HK-2 (cell line): ENCODE measurements at regions not wholly inside any gene's neighbourhood (a gene's known extent, or its start where the extent isn't known, plus 50 kb on each side); places are given as distances from the start of the nearest gene placed in this dataset.
"Not testable (repeated sequence)": the region's sequence is repeated elsewhere in the genome, so short reads cannot be mapped to it uniquely, and the experiment has no call there.

Source experiments
- DNase-seq: peaks from one replicate; pipeline ENCODE4 v3.0.0-alpha.2; 2018; ENCODE audit not compliant: unreplicated experiment

DNA sequence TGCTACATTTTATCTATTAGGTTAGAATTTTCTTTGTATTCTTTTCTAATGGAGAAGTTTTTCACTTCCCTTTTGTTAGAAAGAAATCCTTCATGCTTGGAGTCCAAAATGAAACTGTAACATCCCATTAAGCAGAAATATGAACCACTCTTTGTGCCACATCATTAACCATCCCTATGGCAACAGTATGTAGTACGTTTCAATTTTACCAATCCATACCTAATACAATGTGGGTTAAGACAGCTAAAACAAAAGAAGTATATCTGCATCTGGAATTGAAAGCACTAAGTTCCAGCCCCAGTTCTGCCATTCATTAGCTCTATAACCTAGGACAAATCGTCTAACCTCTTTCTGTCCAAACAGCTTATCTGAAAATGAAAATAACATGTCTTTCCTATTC, 409.2 kb upstream of the SPHKAP start:
- DNase-seq = no peak

DNA sequence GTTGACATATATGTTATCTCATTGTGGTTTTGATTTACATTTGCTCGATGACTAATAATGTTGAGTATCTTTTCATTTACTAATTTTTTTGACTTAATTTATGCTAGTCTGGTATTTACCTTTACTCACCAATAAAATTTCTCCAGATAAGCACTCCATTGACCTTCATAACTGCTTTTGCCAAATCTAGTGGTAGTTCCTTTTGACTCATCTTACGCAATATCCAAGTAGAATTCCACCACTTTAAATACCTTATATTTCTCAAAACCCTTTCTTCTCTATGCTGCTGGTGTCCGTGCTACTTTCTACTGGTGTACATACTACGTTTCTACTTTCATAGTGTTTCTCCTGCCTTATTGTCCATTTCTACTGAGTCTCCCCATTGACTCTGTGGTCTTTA, 407.6 kb upstream of the SPHKAP start:
- no peak for DNase-seq

DNA sequence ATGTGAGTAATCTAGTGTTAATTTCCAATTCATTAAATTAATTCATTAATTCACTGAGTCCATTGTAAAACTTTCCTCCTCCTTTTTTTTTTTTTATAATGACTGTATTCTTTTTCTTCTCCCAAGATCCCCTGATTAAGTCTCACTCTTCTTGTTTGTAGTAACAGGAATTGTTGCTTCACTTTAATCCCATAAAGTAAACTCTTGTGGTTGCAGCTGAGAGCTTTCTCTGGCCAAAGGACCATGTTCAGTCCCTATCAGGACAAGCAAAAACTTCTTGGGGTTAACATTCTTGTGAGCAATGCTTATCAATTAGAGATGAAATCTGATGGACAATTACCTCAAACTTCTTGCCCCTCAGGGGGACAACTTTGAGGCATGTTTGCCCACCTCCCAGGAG, 400.2 kb upstream of the SPHKAP start:
- DNase-seq = no peak

DNA sequence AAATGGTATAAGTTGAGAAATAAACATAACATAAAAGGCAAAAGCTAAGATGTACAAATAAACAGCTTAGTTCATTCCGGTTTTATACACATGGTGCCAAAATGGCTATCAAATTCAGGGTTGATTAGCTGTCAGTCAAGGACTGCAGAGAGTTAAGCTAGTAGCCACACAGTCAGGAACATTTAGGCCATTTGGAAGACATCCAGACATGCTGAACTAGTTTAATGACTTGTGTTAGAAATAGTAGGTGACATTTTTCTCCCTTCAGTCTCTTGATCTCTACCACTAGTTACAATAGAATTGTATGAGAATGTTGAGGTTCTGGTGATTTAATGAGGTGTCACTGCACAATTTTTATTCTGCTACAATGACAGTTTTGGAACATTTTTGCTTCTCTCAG, 394.4 kb upstream of the SPHKAP start:
- no peak for DNase-seq

DNA sequence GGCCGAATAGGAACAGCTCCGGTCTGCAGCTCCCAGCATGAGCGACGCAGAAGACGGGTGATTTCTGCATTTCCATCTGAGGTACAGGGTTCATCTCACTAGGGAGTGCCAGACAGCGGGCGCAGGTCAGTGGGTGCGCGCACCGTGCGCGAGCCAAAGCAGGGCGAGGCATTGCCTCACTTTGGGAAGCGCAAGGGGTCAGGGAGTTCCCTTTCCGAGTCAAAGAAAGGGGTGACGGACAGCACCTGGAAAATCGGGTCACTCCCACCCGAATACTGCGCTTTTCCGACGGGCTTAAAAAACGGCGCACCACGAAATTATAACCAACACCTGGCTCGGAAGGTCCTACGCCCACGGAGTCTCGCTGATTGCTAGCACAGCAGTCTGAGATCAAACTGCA, 386.8 kb upstream of the SPHKAP start:
- DNase-seq = not testable (repeated sequence)

DNA sequence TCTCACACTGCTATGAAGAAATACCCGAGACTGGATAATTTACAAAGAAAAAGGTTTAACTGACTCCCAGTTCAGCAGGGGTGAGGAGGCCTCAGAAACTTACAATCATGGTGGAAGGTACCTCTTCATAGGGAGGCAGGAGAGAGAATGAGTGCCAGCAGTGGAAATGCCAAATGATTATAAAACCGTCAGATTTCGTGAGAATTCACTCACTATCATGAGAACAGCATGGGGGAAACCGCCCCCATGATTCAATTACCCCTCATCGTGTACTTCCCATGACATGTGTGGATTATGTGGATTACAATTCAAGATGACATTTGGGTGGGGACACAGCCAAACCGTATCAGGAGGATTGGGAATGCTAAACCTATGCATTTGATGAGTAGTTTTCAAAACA, 380.3 kb upstream of the SPHKAP start:
- DNase-seq = no peak

DNA sequence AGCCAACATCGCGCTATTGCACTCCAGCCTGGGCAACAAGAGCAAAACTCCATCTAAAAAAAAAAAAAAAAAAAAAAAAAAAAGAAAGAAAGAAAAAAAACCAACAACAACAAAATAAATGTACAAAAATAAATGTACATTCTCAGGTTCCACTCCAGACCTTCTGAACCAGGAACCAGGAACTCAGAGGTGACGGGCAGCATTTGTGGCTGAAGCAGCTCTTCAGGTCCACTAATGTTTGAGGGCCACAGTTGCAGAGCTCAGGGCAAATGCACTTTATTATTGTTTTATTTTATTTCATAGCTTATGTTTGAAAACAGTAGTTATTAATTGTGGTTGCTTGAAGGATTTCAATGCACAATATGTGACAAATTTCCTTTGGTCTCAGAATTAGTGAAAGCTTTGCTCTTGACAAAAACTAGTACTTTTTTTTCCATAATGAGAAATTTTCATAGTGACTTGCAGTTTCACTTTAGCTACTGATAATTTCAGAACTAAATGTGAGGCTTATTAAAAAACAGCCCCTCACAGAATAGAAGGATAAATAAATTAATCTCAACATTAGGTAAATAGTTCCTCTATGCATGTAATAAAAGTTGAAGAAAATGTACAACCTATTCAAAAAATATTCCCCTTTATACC, 378.4 kb upstream of the SPHKAP start:
- DNase-seq = no peak

DNA sequence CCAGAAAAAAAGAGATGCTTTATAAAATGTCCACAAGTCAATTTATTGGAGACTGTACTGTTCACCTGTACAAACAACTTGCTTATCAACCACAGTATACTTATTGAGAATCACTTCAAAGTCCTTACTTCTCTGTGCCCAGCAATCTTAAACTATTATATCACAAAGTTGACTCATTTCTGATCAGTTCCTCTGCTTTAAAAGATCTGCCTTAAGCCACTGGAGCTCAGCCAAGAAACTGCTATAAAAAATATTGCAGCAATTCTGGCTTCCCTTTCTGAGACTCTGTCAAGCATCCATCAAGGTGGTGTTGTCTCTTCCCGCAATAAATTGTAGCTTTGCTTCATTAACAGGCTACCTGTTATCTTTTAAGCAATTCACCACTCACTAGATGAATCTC, 375.2 kb upstream of the SPHKAP start:
- DNase-seq = no peak

DNA sequence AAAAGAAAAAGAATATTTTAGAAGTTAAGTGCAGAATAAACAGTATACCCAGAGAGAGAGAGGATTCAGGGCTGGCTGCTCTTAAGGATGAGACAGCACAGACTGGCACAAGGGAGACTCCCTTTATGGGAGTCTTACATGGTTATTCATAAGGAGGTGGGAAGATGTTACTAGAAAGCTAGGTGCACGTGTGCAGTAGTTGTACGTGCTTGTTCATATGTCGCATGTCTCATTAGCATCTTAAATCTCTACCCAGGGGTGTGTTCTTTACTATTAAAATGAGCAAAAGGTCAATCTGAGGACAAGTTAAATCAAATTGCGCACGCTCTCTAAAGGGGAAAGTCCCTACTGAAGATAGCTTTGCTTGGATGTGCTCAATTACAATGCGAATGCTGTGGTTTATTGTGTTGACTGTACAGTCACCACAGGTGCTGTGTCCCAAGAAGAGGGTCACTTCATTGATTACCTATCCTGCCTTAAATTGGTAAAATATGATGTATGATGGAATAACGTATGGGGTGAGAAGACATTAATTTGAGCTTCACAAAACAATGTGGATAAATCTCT, 368.0 kb upstream of the SPHKAP start:
- DNase-seq = no peak

DNA sequence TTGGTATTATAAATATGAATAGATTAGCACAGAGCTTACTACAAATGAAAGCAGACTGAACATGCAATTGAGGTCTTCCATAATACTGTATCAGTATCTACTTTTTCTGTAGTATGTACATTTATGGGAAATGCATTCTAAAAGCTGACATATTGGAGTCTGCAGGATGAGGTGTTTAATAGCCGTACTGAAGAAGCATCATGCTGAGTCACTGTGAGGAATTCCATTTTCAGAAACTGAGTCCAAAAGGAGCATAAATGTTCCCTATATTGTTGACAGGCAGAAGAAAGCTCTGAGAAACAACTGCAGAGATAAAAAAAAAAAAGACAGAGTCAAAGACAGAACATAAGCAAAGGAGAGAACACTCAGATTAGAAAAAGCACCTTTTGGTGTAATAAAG, 366.7 kb upstream of the SPHKAP start:
- no peak for DNase-seq

DNA sequence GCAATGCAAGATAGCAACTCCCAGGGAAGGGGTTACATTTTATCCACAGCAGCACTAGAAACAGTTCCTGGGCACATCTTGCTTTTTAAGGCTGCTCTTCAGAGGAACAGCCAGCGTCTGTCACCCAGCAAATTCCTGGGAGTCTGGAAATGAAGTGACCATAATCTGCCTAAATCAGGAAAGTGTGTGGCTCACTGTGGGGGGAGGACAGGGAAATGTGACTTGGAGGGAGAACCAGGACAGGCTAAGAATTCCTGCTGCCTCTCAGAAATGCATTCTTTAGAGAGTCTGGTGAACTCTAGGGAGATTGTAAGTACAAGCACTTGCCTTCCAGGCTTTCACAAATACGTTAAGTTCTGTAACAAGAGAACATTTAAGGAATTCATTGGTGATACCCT, 364.3 kb upstream of the SPHKAP start:
- no peak for DNase-seq

DNA sequence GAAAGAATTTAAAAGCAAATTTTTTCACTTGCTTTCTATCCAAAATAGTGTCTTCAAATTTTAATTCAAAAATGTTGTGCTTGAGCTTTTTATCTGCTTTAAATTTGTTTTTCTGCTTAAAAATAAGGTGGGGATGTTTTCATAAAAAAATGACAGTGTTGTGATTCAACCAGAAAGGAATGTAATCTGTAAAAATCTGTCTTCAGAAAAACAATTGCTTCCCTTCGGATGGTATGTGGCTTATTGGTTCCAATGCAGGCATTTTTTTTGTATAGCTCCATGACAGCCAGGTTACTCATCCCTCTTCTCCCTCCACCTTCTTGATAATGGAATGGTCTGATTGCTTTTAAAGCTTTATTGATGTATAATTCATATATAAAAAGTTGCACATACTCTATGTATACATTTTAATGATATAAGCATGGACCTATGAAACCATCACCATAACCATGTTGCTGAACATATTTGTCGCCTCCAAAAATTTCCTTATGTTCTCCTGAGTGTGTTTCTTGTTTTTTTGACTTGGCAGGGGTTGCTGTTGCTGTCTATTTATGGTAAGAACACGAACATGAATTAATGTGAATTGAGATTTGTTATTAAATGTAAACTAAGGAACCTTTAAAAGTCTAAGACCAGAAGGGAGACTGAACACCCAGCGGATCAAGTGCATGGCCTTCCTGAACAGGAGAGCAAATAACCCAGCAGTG, 363.7 kb upstream of the SPHKAP start:
- DNase-seq = no peak

DNA sequence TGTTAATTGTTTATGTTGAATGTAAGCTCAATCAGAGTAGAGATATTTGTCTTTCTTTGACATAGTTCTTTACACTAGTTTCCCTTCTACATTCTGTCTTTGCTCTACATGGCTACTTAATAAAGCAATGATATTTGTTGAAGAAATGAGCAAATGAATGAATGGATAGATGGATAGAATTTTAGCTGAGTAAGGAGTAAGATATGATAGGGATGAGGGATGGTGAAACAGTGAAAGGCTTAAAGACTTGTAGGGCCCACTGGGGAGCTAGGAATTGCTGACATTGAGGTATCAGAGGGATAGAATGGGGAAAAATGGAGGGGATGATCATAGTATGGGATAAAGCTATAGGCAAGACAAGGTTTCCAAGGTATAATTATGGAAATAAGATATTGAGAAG, 361.6 kb upstream of the SPHKAP start:
- no peak for DNase-seq

DNA sequence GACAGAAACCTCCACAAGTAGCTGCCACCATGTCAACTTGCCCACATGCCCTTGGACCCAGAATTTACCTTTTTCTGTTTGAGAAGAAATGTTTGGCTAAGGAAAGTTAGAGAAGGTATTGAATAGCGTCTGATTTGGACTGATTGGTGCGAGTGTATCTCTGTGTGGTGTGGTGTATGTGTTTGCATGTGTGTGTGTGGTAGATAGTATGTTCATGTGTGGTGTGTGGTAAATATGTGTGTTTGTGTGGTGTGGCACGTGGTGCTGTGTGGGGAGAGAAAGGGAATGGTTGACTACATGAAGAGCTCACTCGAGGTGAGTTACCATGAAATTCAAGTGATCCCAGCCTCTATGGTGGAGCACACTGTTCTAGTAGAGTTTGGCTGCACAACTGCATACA, 360.8 kb upstream of the SPHKAP start:
- no peak for DNase-seq

DNA sequence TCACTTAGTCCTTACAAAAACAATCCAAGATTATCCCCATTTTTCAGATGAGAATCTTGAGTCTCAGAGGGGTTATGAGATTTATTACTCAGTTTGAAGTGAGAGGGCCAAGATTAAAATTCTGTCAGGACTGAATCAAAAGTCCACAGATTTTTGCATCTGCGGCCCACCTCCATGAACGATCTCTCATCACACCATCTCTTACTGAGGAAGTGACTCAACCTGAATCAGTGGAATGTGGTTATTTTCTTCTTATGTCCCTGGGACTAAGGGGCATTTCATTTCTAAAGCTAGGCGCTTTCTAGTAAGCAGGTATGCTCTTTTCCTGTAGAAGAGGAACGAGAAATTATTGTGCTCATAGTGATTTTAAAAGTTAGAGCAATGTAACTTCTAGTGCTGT, 360.3 kb upstream of the SPHKAP start:
- no peak for DNase-seq

DNA sequence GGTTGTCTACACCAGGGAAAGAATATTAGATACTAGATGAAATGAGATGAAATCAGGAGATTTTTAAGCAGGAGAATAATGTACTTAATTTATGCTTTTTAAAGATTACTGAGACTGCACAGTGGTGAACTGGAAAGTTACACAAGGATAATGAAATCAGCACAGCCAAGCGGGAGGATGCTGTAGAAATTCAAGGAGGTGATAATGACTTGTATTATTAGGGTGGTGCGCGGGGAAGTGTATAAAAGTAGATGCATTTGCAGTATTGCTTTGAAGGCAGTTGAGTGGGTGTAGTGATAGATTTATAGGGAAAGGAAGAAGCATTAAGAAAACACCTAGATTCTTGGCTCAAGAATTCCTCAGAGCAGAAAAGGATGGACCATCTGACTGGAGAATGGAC, 359.5 kb upstream of the SPHKAP start:
- DNase-seq = no peak

DNA sequence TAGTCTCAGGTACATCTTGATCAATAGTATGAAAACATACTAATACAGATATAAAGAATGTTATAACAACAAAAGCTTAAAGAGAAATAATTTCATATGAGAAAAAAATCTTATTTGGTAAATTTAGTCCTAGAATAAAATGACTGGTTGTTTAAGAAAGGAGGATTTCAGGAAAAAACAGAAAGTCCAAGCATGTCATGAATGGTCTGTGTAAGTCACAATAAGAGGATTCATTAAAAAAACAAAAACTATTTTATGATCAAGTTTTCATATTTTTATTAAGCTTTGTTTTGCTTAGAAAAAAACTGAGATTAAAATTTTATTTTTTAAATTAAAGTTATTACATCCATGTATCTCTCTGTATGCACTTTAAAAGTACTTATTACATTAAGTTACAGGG, 353.9 kb upstream of the SPHKAP start:
- DNase-seq = no peak

DNA sequence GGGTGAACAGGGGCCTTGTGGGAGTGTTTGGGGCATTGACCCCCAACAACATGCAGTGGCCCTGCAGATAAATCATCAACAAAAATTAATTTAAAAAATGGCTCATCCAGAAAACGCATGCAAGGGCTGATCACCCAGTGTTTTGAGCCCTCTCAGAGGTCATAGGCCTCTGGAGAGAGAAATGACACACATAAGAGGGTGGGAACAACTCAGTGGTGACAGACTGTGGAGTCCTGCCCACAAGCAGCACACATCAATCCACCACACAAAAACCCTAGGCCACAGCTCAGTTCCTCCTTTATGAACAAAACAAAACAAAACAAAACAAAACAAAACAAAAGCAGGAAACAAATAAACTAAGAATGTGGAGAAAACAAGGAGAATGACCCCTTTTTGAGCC, 351.7 kb upstream of the SPHKAP start:
- DNase-seq = no peak

DNA sequence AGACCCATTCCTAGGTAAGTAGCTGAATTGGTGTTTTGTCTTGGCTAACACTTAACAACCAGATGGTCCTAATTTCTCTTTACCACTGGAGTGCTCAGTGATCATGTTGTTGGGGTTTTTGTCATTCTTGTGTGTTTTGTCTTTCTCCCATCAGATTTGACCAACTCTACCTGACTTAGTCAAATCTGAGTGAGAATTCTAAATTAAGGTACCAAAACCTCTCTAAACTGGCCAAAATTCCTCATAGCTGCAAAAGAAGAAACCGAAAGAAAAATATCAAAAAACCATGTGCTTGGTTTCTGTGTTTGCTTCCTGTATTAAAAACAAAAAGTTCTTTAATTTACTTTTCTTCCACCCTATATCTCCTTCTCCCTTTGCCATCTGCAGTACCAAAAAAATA, 350.7 kb upstream of the SPHKAP start:
- no peak for DNase-seq

DNA sequence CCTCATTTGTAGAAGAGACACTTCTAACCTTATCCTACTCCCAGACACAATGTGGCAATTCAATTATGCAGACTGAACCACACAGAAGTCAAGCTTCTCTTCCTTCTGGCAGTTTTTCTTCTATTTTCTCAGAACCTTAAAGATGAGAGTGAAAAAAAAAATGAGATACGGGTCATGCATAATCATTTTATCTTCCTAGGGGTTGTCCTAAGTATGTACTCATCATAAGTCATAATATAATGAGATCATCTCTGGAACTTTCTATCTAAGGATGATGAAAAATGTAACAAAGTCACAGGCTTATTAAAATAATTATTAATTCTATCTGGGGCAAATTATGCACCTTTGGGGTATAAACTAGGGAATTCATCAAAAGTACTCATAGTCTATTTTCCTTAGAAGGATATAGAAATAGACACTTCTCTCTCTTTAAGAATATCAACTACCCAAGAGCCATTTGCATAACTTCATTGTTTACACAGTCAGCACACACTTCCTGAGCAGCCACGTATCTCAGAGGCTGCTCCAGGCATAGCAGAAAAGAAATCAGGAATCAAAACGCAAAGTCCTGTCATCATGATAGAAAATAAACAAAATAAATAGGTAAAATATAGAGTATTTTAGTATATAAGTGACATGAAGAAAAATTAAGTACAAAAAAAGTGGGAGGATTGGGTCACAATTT, 345.9 kb upstream of the SPHKAP start:
- DNase-seq = no peak

DNA sequence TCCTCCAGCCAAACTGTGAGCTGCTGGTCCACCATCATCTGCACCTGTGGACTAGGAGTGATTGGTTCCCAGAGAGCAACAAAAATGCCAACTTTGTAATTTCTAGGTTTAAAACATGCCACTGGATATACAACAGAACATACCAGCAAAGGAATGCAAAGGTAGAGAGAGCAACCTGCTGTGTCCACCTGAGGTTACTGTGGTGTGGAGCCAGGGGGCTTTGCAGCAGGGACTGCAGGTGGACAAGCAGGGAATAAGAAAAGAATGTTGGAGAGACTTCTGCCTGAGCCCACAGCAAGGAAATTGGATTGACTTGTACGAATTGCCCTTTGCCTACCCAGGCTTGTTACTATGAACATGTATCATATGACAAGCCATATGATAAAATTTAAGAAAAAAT, 345.2 kb upstream of the SPHKAP start:
- DNase-seq = no peak

DNA sequence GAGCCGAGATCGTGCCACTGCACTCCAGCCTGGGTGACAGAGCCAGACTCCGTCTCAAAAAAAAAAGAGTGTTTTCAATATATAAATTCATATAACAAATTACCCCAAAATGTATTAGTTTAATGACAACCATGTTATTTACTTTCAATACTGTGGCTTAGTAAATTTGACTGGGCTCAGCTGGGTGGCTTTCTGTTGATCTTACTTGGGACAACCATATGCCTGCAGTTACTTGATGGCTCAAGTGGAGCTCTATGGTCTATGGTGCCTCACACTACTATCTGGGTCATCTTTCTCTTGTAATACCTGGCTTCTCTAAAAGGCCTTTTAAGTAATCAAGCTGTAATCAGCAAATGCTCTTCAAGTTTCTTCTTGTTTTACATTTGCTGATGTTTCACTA, 341.5 kb upstream of the SPHKAP start:
- no peak for DNase-seq

DNA sequence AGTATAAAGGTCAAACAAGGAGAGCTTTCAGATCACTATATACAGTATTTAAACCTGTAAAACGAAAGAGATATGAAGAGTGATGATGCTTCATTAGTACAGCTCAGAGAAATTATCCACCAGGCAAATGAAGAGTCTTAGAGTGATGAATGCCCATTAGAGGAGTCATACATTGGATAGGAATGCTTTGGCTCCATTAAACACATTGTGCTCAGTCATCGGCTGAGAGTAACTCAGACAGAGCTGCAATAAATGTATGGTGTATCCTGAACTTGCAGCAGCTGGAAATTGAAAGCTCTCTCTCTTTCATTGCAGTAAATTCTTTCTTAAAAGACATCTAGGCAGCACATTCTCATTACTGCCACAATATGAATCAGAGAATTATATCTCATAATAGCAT, 340.8 kb upstream of the SPHKAP start:
- no peak for DNase-seq
